Left colon (tissue), 2 donors: ENCODE measurements at regions not wholly inside any gene's neighbourhood (a gene's known extent, or its start where the extent isn't known, plus 50 kb on each side); places are given as distances from the start of the nearest gene placed in this dataset.

Experiments
- ATAC-seq: fragments of 200-7000 bp; cut with Tn5 transposase; one replicate; pipeline ENCODE4 v1.9.1; 2020; ENCODE audit warnings: mild to moderate bottlenecking, moderate library complexity
- DNase-seq, 2 donors: peaks; one replicate each; pipeline ENCODE4 v3.0.0-alpha.2; 2020
- intact Hi-C, 2 donors: fragments of 100-400 bp; cut with DNase I in 1 of 2; cut with micrococcal nuclease in 1 of 2; formaldehyde crosslinking; loops; one replicate each; pipeline versions ENCODE4 v1.11.2 to v1.14.0; 2022; cut with DNase I, micrococcal nuclease
- donor health status: DM: no; HTN: no; CAD: no.
- donor health status: DM: yes; HTN: yes; CAD: no.

GRCh38 chr1:193741228-193741627 is 554.8 kb upstream of the B3GALT2 start:
- ATAC-seq (no peak), DNase-seq (no peak)
- intact Hi-C loops = no loop called here

GRCh38 chr1:193740762-193741161 is 554.3 kb upstream of the B3GALT2 start:
- ATAC-seq = no peak
- DNase-seq = no peak
- intact Hi-C loops = no loop called here

- DNase-seq = no peak
- intact Hi-C loops = no loop called here
- ATAC-seq = no peak
Observed at GRCh38 chr1:193736507-193736906, 550.1 kb upstream of the B3GALT2 start.

GRCh38 chr1:193733674-193734073 is 547.3 kb upstream of the B3GALT2 start:
- intact Hi-C loops = no loop called here
- ATAC-seq (no peak), DNase-seq (no peak)

- ATAC-seq = no peak
- DNase-seq = no peak
- intact Hi-C loops = no loop called here
Observed at GRCh38 chr1:193730017-193730416, 543.6 kb upstream of the B3GALT2 start.

GRCh38 chr1:193729429-193729828 is 543.0 kb upstream of the B3GALT2 start:
- intact Hi-C loops = no loop called here
- DNase-seq = no peak
- ATAC-seq = peak; percentile 52

GRCh38 chr1:193727850-193728249 is 541.4 kb upstream of the B3GALT2 start:
- ATAC-seq = no peak
- intact Hi-C loops = no loop called here
- no peak for DNase-seq

- DNase-seq (no peak), ATAC-seq (no peak)
- intact Hi-C loops = no loop called here
Observed at GRCh38 chr1:193726722-193727121, 540.3 kb upstream of the B3GALT2 start.

GRCh38 chr1:193712392-193712791 is 526.0 kb upstream of the B3GALT2 start:
- intact Hi-C loops = no loop called here
- no peak for ATAC-seq
- DNase-seq = no peak

- intact Hi-C loops = no loop called here
- DNase-seq (no peak), ATAC-seq (no peak)
Observed at GRCh38 chr1:193709607-193710006, 523.2 kb upstream of the B3GALT2 start.

GRCh38 chr1:193707271-193708021 is 521.0 kb upstream of the B3GALT2 start:
- intact Hi-C loops = no loop called here
- peak; percentile 65 for ATAC-seq

GRCh38 chr1:193706766-193707165 is 520.4 kb upstream of the B3GALT2 start:
- intact Hi-C loops = no loop called here
- ATAC-seq = no peak

More at GRCh38 chr1:193707271-193708021, 521.0 kb upstream of the B3GALT2 start:
- no peak for DNase-seq

GRCh38 chr1:193705554-193705981 is 519.2 kb upstream of the B3GALT2 start:
- intact Hi-C loops = no loop called here

More at GRCh38 chr1:193706766-193707165, 520.4 kb upstream of the B3GALT2 start:
- no peak for DNase-seq

GRCh38 chr1:193703655-193704054 is 517.2 kb upstream of the B3GALT2 start:
- DNase-seq = no peak
- intact Hi-C loops = no loop called here
- no peak for ATAC-seq

More at GRCh38 chr1:193705554-193705981, 519.2 kb upstream of the B3GALT2 start:
- ATAC-seq (no peak), DNase-seq (no peak)

GRCh38 chr1:193703121-193703520 is 516.7 kb upstream of the B3GALT2 start:
- no peak for ATAC-seq
- intact Hi-C loops = no loop called here

GRCh38 chr1:193701759-193702158 is 515.3 kb upstream of the B3GALT2 start:
- ATAC-seq = no peak

More at GRCh38 chr1:193703121-193703520, 516.7 kb upstream of the B3GALT2 start:
- no peak for DNase-seq

GRCh38 chr1:193700710-193701355 is 514.4 kb upstream of the B3GALT2 start:
- intact Hi-C loops = no loop called here
- DNase-seq = no peak
- no peak for ATAC-seq

More at GRCh38 chr1:193701759-193702158, 515.3 kb upstream of the B3GALT2 start:
- no peak for DNase-seq
- intact Hi-C loops = no loop called here

- intact Hi-C loops = no loop called here
- ATAC-seq (no peak), DNase-seq (no peak)
Observed at GRCh38 chr1:193699261-193699660, 512.8 kb upstream of the B3GALT2 start.

GRCh38 chr1:193697776-193698175 is 511.4 kb upstream of the B3GALT2 start:
- intact Hi-C loops = no loop called here
- DNase-seq = no peak
- ATAC-seq = no peak

GRCh38 chr1:193697115-193697762 is 510.8 kb upstream of the B3GALT2 start:
- DNase-seq (no peak), ATAC-seq (peak; percentile 56)
- intact Hi-C loops = no loop called here
